PC-9 (cell line): ENCODE measurements at regions not wholly inside any gene's neighbourhood (a gene's known extent, or its start where the extent isn't known, plus 50 kb on each side); places are given as distances from the start of the nearest gene placed in this dataset.

Experiments
- BruUV-seq: library from RNA; stranded (reverse); fragments of 400-500 nt; replicated peaks from 2 replicates; lab custom pipeline; 2021; lab: Mats Ljungman, UMichigan
- CTCF ChIA-PET: fragments of 300-600 bp; sonication (Branson Sonifier 250); formaldehyde crosslinking; loops from one replicate; lab custom pipeline; 2022; ENCODE audit warnings: antibody characterized with exemption; lab: Charles Lee
- POLR2A ChIA-PET: fragments of 300-600 bp; sonication (Branson Sonifier 250); formaldehyde crosslinking; loops from one replicate; lab custom pipeline; 2022; ENCODE audit warnings: antibody characterized with exemption; ENCODE audit not compliant: unreplicated experiment; lab: Charles Lee
- DNase-seq, 2 experiments: peaks; one replicate each; pipeline versions ENCODE4 v3.0.0 to v3.0.0-alpha.2; 2015 to 2022; ENCODE audit warnings: mixed read lengths in 1 of 2
- H2AFZ ChIP-seq: fragments of 200-600 bp; sonication (generic); 2 replicates; pipeline ENCODE4 v1.8.1; 2017; ENCODE audit warnings: antibody characterized with exemption
- H3F3A ChIP-seq: fragments of 200-600 bp; sonication (generic); 2 replicates; pipeline ENCODE4 v1.8.1; 2017; ENCODE audit warnings: antibody characterized with exemption, mild to moderate bottlenecking, low read depth; ENCODE audit not compliant: insufficient read depth
- H3K27ac ChIP-seq: fragments of 200-600 bp; sonication (generic); 2 replicates; pipeline ENCODE4 v1.6.1; 2016; ENCODE audit warnings: mixed run types
- H3K27me3 ChIP-seq: fragments of 200-600 bp; sonication (generic); 2 replicates; pipeline ENCODE4 v1.6.1; 2016; ENCODE audit warnings: low read depth, mixed run types; ENCODE audit not compliant: insufficient read depth
- H3K36me3 ChIP-seq: fragments of 200-600 bp; sonication (generic); 2 replicates; pipeline ENCODE4 v1.6.1; 2016; ENCODE audit warnings: low read depth, mixed run types
- H3K4me1 ChIP-seq: fragments of 200-600 bp; sonication (generic); replicated peaks from 2 replicates; pipeline ENCODE4 v1.6.1; 2016; ENCODE audit warnings: mixed run types; ENCODE audit not compliant: insufficient read depth
- H3K4me2 ChIP-seq: fragments of 200-600 bp; sonication (generic); 2 replicates; pipeline ENCODE4 v1.6.1; 2017; ENCODE audit warnings: mixed run types
- H3K4me3 ChIP-seq: fragments of 200-600 bp; sonication (generic); 2 replicates; pipeline ENCODE4 v1.6.1; 2016; ENCODE audit warnings: mixed run types
- H3K79me2 ChIP-seq: fragments of 200-600 bp; sonication (generic); 2 replicates; pipeline ENCODE4 v1.6.1; 2017; ENCODE audit warnings: low read depth, mixed run types
- H3K9me2 ChIP-seq: fragments of 200-600 bp; sonication (generic); 2 replicates; pipeline ENCODE4 v1.8.1; 2017; ENCODE audit warnings: mild to moderate bottlenecking; ENCODE audit not compliant: insufficient read depth
- H3K9me3 ChIP-seq: fragments of 200-600 bp; sonication (generic); 2 replicates; pipeline ENCODE4 v1.8.1; 2016; ENCODE audit warnings: low read depth; ENCODE audit not compliant: insufficient read depth
- H4K20me1 ChIP-seq: fragments of 200-600 bp; sonication (generic); 2 replicates; pipeline ENCODE4 v1.8.1; 2017; ENCODE audit not compliant: insufficient read depth
- CTCF ChIP-seq: fragments of 200-600 bp; sonication (generic); conservative IDR thresholded peaks from 2 replicates; pipeline ENCODE4 v1.6.1; 2017; ENCODE audit warnings: mixed run types, antibody characterized with exemption, mild to moderate bottlenecking, moderate library complexity
- EZH2 ChIP-seq: fragments of 200-600 bp; sonication (generic); IDR thresholded peaks from 2 replicates; pipeline ENCODE4 v1.8.0; 2017; ENCODE audit warnings: antibody characterized with exemption, low read depth
- intact Hi-C: fragments of 100-400 bp; cut with micrococcal nuclease; formaldehyde crosslinking; loops from one replicate; pipeline ENCODE4 v1.10.0; 2022; ENCODE audit not compliant: unreplicated experiment

DNA sequence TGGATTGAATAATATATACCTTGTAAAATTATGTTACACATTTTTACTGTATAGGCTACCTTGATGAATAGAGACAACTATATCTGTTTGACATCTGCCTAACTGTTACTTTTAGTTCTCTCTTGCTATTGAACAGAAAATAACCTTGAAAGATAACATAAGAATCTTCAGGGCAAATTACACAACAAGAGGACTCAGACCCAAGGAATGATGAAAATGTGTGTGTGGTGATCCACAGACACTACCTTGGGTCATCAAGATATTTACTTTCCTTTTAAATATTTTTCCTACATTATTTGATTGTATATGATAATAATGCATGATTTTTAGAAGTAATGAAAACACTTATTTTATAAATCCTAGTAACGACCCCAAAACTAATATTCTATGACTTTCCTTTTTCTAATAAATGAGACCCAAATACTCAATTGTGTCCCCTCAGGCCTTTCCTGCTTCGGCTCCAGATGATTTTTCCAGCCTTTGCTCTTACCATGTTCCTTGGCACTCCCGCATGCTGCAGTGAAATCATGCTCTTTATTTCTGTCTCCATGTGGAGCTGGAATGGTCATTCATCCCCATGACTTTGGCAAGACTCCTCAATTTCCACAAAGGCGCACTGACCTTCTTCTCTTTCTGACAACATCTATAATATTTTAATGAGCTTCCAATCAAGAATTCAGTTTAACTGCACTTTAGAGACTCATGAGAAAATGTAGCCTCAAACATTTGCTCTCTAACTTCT lies 187.6 kb downstream of the EPM2A start:
- POLR2A ChIA-PET, result no interaction called here
- intact Hi-C loops, result no loop called here
- H3K4me2 ChIP-seq, result no peak overlapping the region
- H3K9me3 ChIP-seq, result no peaks in the 10 kb centered on the region
- H2AFZ ChIP-seq, result no peak overlapping the region
- peaks cover 3% of the 10 kb centered on the region; the same call in 1 of the 2 replicates for H3F3A ChIP-seq
- no peak for DNase-seq
- no peaks in the 10 kb centered on the region for H3K36me3 ChIP-seq
- H3K79me2 ChIP-seq, result no peaks in the 10 kb centered on the region
- H3K4me3 ChIP-seq, result no peak overlapping the region
- peaks cover 18% of the 10 kb centered on the region for H3K4me1 ChIP-seq
- H4K20me1 ChIP-seq, result no peaks in the 10 kb centered on the region
- no peak overlapping the region for H3K27ac ChIP-seq
- no peaks in the 10 kb centered on the region for H3K9me2 ChIP-seq
- CTCF ChIA-PET, result no interaction called here
- no peak for TF ChIP-seq CTCF
- TF ChIP-seq EZH2, result no peak
- no peaks in the 10 kb centered on the region for H3K27me3 ChIP-seq
- BruUV-seq, result no TSS peak

DNA sequence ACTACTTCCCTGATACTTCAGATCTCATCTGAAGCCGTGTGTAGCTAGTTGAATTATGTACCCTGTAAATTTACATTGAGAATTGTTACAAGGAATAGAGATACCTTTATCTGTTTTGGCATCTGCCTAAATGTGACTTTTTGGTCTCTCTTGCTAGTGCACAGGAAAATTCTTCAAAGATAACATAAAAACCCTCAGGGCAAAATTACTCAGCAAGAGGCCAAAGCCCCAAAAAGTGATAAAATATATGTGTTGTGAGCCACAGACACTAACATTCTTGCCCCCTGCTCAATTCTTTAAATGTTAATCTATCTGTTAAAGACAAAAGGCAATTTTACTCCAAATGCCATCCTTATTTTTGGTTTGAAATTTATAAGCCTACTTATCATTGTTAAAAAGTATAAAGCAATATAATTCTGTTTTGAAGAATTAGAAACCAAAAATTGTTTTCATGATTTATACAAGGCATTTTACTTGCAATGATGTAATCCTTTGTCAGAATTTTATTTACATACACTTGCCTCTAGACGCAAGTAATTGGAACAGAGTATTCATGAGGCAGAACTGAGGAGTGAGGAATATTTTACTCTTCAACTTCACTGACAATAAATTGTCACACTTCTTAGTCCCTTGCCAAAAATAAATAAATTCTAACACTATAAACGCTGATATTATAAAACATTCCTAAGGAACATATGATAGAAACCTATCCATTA lies 186.2 kb downstream of the EPM2A start:
- Histone ChIP-seq H3K4me3 (no peak overlapping the region), H4K20me1 (no peaks in the 10 kb centered on the region), H3K27me3 (no peaks in the 10 kb centered on the region), H3F3A (no peaks in the 10 kb centered on the region), H3K4me1 (peaks cover 8% of the 10 kb centered on the region), H3K27ac (no peak overlapping the region), H3K36me3 (no peaks in the 10 kb centered on the region), H3K9me2 (no peaks in the 10 kb centered on the region), H2AFZ (no peak overlapping the region), H3K4me2 (no peak overlapping the region), H3K79me2 (no peaks in the 10 kb centered on the region), H3K9me3 (no peaks in the 10 kb centered on the region)
- BruUV-seq, result no TSS peak
- POLR2A ChIA-PET, result no interaction called here
- DNase-seq, result no peak
- CTCF ChIA-PET, result no interaction called here
- TF ChIP-seq EZH2 (no peak), CTCF (no peak)
- intact Hi-C loops, result no loop called here

- DNase-seq, result no peak
- ChIA-PET CTCF (no interaction called here), POLR2A (no interaction called here)
- no peak overlapping the region for H3K4me3 ChIP-seq
- BruUV-seq, result no TSS peak
- no peaks in the 10 kb centered on the region for H3K9me2 ChIP-seq
- no peaks in the 10 kb centered on the region for H3K27me3 ChIP-seq
- no peaks in the 10 kb centered on the region; the same call in 1 of the 2 replicates for H3K4me1 ChIP-seq
- TF ChIP-seq CTCF (no peak), EZH2 (no peak)
- H4K20me1 ChIP-seq, result no peaks in the 10 kb centered on the region
- no peak overlapping the region for H3K27ac ChIP-seq
- no peaks in the 10 kb centered on the region for H3K36me3 ChIP-seq
- intact Hi-C loops, result no loop called here
- H3K4me2 ChIP-seq, result no peak overlapping the region
- H3K9me3 ChIP-seq, result no peaks in the 10 kb centered on the region
- no peak overlapping the region for H2AFZ ChIP-seq
- no peaks in the 10 kb centered on the region for H3F3A ChIP-seq
- no peaks in the 10 kb centered on the region for H3K79me2 ChIP-seq
These were observed 184.2 kb downstream of the EPM2A start for GRCh38 chr6:145551164-145551563.
